ENCODE measurements at regions not wholly inside any gene's neighbourhood (a gene's known extent, or its start where the extent isn't known, plus 50 kb on each side); places are given as distances from the start of the nearest gene placed in this dataset.
"Not testable (repeated sequence)": the region's sequence is repeated elsewhere in the genome, so short reads cannot be mapped to it uniquely, and the experiment has no call there.

DNA sequence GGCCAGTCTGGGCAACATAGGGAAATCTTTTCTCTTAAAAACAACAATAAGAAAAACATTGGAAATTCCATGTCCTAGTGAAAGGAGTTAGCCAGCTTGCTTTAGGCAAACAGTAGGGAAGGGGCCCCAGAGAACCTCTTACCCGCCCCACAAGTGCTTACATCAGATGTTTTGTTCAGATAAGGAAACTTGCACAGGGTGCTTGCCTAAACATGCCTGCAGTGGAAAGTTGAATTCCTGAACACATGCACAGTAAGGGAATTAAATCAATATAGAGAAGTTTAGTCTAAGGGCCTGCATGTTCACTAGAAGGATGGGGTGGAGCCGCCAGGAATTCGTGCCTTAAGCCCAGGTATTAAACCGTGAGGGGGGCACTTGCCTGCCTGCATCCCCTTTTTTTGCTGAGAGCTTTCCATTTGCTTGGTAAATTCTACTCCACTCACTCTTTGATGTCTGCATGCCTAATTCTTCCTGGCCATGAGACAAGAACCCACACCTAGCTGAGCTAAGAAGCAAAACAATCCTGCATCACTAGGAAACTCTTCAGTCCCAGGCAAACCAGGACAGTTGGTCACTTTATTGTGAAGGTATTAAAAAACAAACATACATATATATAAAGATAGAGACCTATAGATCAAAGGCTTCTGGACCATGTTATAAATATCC is 499.0 kb downstream of the SIPA1L2 start:
- DNase-seq (no peak), ATAC-seq (no peak)
- intact Hi-C loops (cut with DNase I, micrococcal nuclease) = no loop called here

DNA sequence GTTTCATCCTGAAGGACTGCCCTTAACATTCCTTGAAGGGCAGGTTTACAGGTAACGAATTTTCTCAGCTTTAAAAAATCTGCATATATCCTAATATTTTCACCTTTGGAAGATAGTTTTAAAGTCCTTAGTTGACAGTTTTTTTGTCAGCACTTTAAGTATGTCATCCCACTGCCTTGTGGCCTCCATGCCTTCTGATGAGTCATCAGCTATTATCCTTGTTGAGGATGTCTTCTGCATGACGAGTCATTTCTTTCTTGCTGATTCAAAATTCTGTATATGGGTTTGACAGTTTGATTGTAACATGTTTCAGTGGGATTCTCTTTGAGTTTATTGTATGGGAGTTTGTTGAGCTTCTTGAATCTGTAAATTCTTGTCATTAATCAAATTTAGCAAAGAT is 500.6 kb downstream of the DISC1 start:
- DNase-seq = no peak
- no peak for ATAC-seq
- intact Hi-C loops (cut with DNase I, micrococcal nuclease) = no loop called here

DNA sequence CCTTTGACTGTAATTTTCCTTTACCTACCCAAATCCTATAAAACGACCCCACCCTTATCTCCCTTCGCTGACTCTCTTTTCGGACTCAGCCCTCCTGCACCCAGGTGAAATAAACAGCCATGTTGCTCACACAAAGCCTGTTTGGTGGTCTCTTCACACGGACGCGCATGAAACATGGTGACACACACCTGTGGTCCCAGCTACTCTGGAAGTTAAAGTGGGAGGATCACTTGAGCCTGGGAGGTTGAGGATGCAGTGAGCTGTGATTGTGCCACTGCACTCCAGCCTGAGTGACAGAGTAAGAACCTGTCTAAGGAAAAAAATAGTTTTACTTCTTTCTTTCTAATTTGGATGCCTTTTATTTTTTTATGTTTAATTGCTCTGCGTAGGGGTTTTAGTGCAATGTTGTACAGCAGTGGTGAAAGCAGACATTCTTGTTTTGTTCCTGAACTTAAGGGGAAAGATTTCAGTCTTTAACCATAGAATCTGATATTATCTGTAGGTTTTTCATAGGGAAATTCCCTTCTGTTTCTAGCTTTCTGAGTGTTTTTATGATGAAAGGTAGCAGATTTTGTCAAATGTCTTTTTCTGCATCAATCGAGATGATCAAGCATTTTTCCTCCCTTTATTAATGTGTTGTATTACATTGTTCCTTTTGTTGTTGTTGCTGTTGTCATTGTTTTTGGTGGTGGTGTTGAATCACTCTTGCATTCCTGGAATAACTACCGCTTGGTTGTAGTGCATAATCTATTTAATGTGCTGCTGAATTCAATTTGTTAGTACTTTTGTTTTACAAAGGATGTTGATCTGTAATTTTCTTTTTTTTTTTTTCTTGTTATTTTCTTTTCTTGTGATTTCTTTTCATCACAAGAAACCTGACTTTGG is 497.4 kb downstream of the DISC1 start:
- ATAC-seq (no peak), DNase-seq (no peak)
- intact Hi-C loops (cut with DNase I, micrococcal nuclease) = no loop called here

- DNase-seq; ATAC-seq; intact Hi-C loops (cut with DNase I, micrococcal nuclease): not testable (repeated sequence)
Measured at GRCh38 chr1:232117903-232118302, 491.3 kb downstream of the DISC1 start.

DNA sequence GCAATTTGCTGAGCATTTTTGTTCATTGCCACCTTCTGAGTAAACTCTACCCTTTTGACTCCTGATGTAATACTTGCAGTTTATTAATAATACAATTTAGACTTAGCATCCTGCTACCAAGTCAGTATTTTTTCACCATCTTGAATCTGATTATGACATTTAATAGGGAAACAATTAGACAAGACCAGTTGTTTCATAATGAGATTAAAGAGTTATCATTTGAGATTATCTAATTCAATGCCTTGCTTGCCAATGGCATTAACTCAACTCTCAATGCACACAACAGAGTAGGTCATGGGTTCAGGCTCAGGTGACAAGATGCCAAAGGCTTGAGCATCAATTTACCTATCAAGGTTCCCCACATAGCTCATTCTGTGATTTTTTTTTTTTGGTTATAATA is 488.4 kb downstream of the DISC1 start:
- DNase-seq = no peak
- intact Hi-C loops (cut with DNase I, micrococcal nuclease) = no loop called here
- no peak for ATAC-seq

- no peak for ATAC-seq
- intact Hi-C loops (cut with DNase I, micrococcal nuclease) = no loop called here
- DNase-seq = no peak
Measured at GRCh38 chr1:232112076-232112475, 485.5 kb downstream of the DISC1 start.

- DNase-seq (no peak), ATAC-seq (no peak)
- intact Hi-C loops (cut with DNase I, micrococcal nuclease) = no loop called here
Measured at GRCh38 chr1:232111611-232112010, 485.0 kb downstream of the DISC1 start.

- intact Hi-C loops (cut with DNase I, micrococcal nuclease) = no loop called here
- ATAC-seq = no peak
- DNase-seq = no peak
Measured at GRCh38 chr1:232110281-232111090, 483.9 kb downstream of the DISC1 start.

GRCh38 chr1:232109391-232109790 is 482.8 kb downstream of the DISC1 start:
- DNase-seq = no peak
- ATAC-seq = no peak
- intact Hi-C loops (cut with DNase I, micrococcal nuclease) = no loop called here

DNA sequence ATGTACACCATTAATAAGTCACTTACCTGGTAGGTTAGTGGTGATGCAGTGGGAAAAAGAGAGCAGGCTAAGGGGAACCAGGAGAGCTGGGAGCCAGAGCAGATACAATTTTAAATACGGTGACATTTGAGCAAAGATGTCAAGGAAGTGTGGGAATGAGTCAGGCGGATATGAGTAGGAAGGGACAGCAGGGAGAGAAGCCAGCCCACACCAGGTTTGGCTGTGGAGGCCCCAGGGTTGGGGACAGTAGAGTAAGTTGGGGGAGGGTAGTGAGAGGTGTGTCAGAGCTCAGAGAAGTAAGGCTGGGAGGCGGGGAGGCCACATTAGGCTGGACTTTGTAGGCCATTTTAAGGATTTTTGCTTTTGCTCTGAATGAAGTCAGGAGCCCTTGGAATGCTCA is 482.0 kb downstream of the DISC1 start:
- DNase-seq = no peak
- intact Hi-C loops (cut with DNase I, micrococcal nuclease) = no loop called here
- no peak for ATAC-seq

DNA sequence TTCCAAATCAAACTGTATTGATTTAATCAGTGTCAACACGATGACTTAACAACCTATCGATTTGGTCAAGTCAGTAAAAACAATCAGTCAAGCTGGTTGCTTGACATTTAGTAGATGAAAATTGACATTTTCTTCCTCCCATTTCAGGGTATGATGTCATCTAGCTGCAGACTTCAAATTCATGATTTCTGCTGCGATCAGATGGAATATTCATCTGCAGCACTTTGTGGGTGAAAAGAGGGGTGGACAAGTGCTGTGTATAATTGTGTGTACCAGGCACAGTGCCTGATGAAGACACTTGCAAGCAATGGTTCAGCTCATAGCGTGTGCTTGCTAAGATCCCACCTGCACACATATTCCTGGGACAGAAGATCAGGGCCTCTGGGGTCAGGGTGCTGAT is 479.8 kb downstream of the DISC1 start:
- intact Hi-C loops (cut with DNase I, micrococcal nuclease) = no loop called here
- DNase-seq (no peak), ATAC-seq (no peak)

DNA sequence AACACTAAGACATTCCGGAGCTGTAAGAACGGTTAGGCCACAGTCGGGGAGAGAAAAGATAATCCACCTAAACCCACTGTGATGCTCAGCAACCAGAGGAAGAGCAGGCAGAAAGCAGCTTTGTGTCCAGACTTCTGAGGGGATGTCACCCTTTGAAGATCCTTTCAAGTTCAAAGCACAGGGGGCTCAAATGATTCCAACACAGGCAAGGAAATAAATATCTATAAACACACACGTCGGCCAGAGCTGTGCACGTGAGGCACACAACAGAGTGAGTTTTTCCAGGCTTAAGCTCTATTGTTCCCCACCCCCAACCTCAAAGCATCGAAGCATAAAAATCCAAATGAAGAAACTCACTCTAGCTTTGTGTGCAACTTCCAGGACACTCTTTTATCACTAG is 479.0 kb downstream of the DISC1 start:
- intact Hi-C loops (cut with DNase I, micrococcal nuclease) = no loop called here
- DNase-seq (no peak), ATAC-seq (no peak)

- no peak for ATAC-seq
- intact Hi-C loops (cut with DNase I, micrococcal nuclease) = no loop called here
Measured at GRCh38 chr1:232101231-232101630, 474.6 kb downstream of the DISC1 start.

DNA sequence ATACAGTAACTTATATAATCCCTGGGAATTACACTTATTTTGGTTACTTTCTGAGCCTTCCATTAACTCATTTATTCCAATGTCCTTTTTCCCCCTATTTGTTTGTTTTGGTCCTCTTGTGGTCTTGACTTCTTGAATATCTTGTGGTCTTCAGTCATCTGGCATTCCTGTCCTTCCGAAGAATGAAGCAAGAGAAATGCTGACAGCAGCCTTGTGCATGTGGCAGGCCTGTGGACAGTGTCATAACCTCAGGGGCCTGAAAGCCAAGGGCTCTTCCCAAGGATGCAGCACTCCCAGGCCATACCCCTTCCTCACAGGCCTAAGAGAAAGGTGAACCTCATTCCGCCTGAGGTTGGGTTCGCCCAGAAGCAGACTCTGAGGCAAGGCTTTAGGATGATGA is 470.2 kb downstream of the DISC1 start:
- no peak for DNase-seq
- intact Hi-C loops (cut with DNase I, micrococcal nuclease) = no loop called here
- ATAC-seq = no peak

More at GRCh38 chr1:232101231-232101630, 474.6 kb downstream of the DISC1 start:
- DNase-seq = no peak

All from left colon (tissue), 2 donors.